ENCODE measurements at regions not wholly inside any gene's neighbourhood (a gene's known extent, or its start where the extent isn't known, plus 50 kb on each side); places are given as distances from the start of the nearest gene placed in this dataset.

DNA sequence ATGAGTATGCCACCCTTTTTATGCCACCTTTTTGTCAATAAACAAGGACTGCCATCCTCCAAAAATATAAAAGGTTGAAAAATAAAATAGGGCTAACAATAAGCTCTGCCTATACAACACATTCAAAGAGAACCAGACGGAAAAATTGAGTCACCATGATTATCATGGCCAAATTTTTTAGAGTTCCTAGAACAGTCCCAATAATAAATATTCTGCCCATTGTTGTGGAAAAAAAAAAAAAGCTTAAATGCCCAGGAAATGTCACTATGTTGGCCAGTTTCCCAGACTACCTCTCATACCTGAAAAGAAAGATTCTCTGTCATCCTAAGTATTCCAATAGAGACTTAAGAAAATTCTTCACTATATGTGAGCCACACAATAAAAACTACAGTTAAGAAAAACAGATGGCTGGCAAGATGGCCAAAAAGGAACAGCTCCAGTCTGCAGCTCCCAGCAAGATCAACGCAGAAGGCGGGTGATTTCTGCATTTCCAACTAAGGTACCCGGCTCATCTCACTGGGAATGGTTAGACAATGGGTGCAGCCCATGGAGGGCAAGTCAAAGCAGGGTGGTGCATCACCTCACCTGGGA, 149.0 kb downstream of the TMEM161B start:
- TF ChIP-seq, protein P1, sequence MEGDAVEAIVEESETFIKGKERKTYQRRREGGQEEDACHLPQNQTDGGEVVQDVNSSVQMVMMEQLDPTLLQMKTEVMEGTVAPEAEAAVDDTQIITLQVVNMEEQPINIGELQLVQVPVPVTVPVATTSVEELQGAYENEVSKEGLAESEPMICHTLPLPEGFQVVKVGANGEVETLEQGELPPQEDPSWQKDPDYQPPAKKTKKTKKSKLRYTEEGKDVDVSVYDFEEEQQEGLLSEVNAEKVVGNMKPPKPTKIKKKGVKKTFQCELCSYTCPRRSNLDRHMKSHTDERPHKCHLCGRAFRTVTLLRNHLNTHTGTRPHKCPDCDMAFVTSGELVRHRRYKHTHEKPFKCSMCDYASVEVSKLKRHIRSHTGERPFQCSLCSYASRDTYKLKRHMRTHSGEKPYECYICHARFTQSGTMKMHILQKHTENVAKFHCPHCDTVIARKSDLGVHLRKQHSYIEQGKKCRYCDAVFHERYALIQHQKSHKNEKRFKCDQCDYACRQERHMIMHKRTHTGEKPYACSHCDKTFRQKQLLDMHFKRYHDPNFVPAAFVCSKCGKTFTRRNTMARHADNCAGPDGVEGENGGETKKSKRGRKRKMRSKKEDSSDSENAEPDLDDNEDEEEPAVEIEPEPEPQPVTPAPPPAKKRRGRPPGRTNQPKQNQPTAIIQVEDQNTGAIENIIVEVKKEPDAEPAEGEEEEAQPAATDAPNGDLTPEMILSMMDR (IDR thresholded peaks at IDR 0.05) = no peak
- TF ChIP-seq POLR2A (IDR thresholded peaks at IDR 0.05) (no peak), EP300 (IDR thresholded peaks at IDR 0.05) (no peak), POLR2AphosphoS5 (IDR thresholded peaks at IDR 0.05) (no peak)

All from sigmoid colon (tissue), 4 donors.